Esophagus muscularis mucosa (tissue), 3 donors: ENCODE measurements at regions not wholly inside any gene's neighbourhood (a gene's known extent, or its start where the extent isn't known, plus 50 kb on each side); places are given as distances from the start of the nearest gene placed in this dataset.

Experiments used
- CTCF ChIP-seq, 3 experiments: fragments of 200-600 bp in 2 of 3; fragments of 450-650 bp in 1 of 3; sonication (generic) in 2 of 3; IDR thresholded peaks; one replicate each; pipeline ENCODE4 v1.5.1; 2017 to 2019; ENCODE audit warnings: antibody characterized with exemption in 3 of 3, mild to moderate bottlenecking in 2 of 3, moderate library complexity in 1 of 3
- POLR2AphosphoS5 ChIP-seq, 2 donors: sonication (generic); formaldehyde crosslinking; IDR thresholded peaks; one replicate each; pipeline ENCODE4 v1.6.1; 2017; ENCODE audit warnings: antibody characterized with exemption in 2 of 2

DNA sequence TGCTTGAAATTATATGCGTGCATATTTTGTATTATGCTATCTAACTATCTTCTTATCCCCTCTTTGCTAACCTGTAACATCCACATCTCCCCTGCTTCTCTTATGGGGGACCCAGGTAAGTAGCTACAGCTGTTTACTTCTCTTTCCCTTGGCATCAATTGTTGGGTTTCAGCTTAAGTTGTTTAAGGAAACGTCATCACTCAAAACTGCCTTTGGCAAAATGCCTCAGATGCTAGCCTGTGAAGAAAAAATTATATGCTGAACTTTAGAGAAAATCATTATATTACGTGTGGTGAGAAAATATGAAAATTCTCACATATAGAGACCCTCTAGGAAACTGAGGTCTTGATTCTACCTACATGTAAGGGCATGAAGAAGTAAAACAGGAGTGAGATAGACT is 447.0 kb upstream of the NECTIN3 start:
- no peak for TF ChIP-seq CTCF (IDR thresholded peaks at IDR 0.05)
- no peak for TF ChIP-seq POLR2AphosphoS5 (IDR thresholded peaks at IDR 0.05)
